ENCODE measurements at regions not wholly inside any gene's neighbourhood (a gene's known extent, or its start where the extent isn't known, plus 50 kb on each side); places are given as distances from the start of the nearest gene placed in this dataset.

- TF ChIP-seq CTCF (IDR thresholded peaks at IDR 0.05; ENCODE audit: borderline replicate concordance, extremely low read depth, low read length, poor library complexity, severe bottlenecking) (no peak), EZH2 (IDR thresholded peaks at IDR 0.05; ENCODE audit: borderline replicate concordance, low read depth, low read length, severe bottlenecking) (no peak)
Measured at GRCh38 chr14:101025696-101026095, 122.2 kb upstream of the RTL1 start.
